ENCODE measurements at regions not wholly inside any gene's neighbourhood (a gene's known extent, or its start where the extent isn't known, plus 50 kb on each side); places are given as distances from the start of the nearest gene placed in this dataset.

DNA sequence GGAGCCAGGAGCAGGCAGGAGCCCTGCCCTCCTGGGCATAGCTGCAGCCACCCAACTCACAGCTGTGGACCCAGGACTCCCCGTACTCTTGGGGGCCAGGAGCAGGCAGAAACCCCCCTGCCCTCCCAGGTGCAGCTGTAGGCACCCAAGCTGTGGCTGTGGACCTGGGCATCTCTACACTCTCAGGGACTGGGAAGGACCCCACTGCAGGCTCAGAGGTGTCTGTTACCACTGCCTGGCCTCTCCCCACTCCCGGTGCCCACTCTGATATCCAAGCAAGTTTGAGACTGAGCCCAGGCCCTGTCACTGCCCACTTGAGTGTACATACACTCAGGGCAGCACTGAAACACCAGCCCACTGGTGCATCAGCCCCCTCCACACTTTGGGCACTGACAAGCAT lies 193.5 kb upstream of the MANEA start:
- H3K14ac ChIP-seq (ENCODE audit: low read length in 2 of 2): no peak overlapping the region
- no peaks in the 10 kb centered on the region for H3K27me3 ChIP-seq (ENCODE audit: control insufficient read depth in 1 of 2, insufficient read depth in 1 of 2, low read length in 2 of 2)
- no peak overlapping the region for H3K27ac ChIP-seq (ENCODE audit: low read length, poor library complexity, severe bottlenecking)
- no peak overlapping the region for H4K91ac ChIP-seq (ENCODE audit: low read length)
- H3K9ac ChIP-seq (ENCODE audit: low read length): no peak overlapping the region
- no peak overlapping the region for H2AK5ac ChIP-seq (ENCODE audit: low read length, severe bottlenecking)
- no peak overlapping the region for H3K4me2 ChIP-seq (ENCODE audit: low read length, poor library complexity, severe bottlenecking)
- no peak overlapping the region for H2BK120ac ChIP-seq (ENCODE audit: low read depth, low read length)
- WGBS: 64% methylated on average over 1 of the region's 2 CpGs
- H3K79me1 ChIP-seq (replicated peaks; ENCODE audit: low read length, poor library complexity, severe bottlenecking): no peaks in the 10 kb centered on the region
- H3K36me3 ChIP-seq (ENCODE audit: control insufficient read depth in 1 of 2, insufficient read depth in 2 of 2, low read depth in 1 of 2, low read length in 2 of 2): no peaks in the 10 kb centered on the region
- no peak overlapping the region for H2BK15ac ChIP-seq (ENCODE audit: low read depth, poor library complexity, severe bottlenecking)
- no peak overlapping the region for H2AFZ ChIP-seq (ENCODE audit: low read depth, low read length)
- no peaks in the 10 kb centered on the region for H3K4me1 ChIP-seq (ENCODE audit: control insufficient read depth, insufficient read depth, low read depth, low read length)
- H3K23ac ChIP-seq (ENCODE audit: low read length in 2 of 2): no peak overlapping the region
- H3K4me3 ChIP-seq (ENCODE audit: insufficient read depth in 1 of 2, low read depth in 1 of 2, low read length in 2 of 2): no peak overlapping the region
- no peak overlapping the region for H2BK5ac ChIP-seq (ENCODE audit: low read depth, low read length, poor library complexity, severe bottlenecking)
- no peak overlapping the region for H4K8ac ChIP-seq (ENCODE audit: low read length)
- H3K4ac ChIP-seq (ENCODE audit: low read depth in 1 of 2, low read length in 2 of 2): no peak overlapping the region
- H3K18ac ChIP-seq (ENCODE audit: low read depth in 1 of 2, low read length in 2 of 2): no peak overlapping the region
- DNase-seq: no peak
- peaks cover 2% of the 10 kb centered on the region for H3K9me3 ChIP-seq (ENCODE audit: control insufficient read depth, low read length)
- no peak overlapping the region for H2BK12ac ChIP-seq (ENCODE audit: low read length in 2 of 2)

GRCh38 chr6:95384988-95385387 lies 192.3 kb upstream of the MANEA start:
- no peaks in the 10 kb centered on the region for H3K79me1 ChIP-seq (replicated peaks; ENCODE audit: low read length, poor library complexity, severe bottlenecking)
- no peak overlapping the region for H2AK5ac ChIP-seq (ENCODE audit: low read length, severe bottlenecking)
- no peak overlapping the region for H3K14ac ChIP-seq (ENCODE audit: low read length in 2 of 2)
- H3K36me3 ChIP-seq (ENCODE audit: control insufficient read depth in 1 of 2, insufficient read depth in 2 of 2, low read depth in 1 of 2, low read length in 2 of 2): no peaks in the 10 kb centered on the region
- H3K27me3 ChIP-seq (ENCODE audit: control insufficient read depth in 1 of 2, insufficient read depth in 1 of 2, low read length in 2 of 2): no peaks in the 10 kb centered on the region
- DNase-seq: no peak
- H3K9me3 ChIP-seq (ENCODE audit: control insufficient read depth, low read length): peaks cover 1% of the 10 kb centered on the region
- H3K4me3 ChIP-seq (ENCODE audit: insufficient read depth in 1 of 2, low read depth in 1 of 2, low read length in 2 of 2): no peak overlapping the region
- H4K91ac ChIP-seq (ENCODE audit: low read length): no peak overlapping the region
- no peak overlapping the region for H2BK5ac ChIP-seq (ENCODE audit: low read depth, low read length, poor library complexity, severe bottlenecking)
- H3K4me1 ChIP-seq (ENCODE audit: control insufficient read depth, insufficient read depth, low read depth, low read length): no peaks in the 10 kb centered on the region
- no peak overlapping the region for H3K9ac ChIP-seq (ENCODE audit: low read length)
- no peak overlapping the region for H3K27ac ChIP-seq (ENCODE audit: low read length, poor library complexity, severe bottlenecking)
- no peak overlapping the region for H2BK15ac ChIP-seq (ENCODE audit: low read depth, poor library complexity, severe bottlenecking)
- no peak overlapping the region for H3K4me2 ChIP-seq (ENCODE audit: low read length, poor library complexity, severe bottlenecking)
- no peak overlapping the region for H3K23ac ChIP-seq (ENCODE audit: low read length in 2 of 2)
- 80% methylated on average over 5 of the region's 7 CpGs for WGBS
- H3K18ac ChIP-seq (ENCODE audit: low read depth in 1 of 2, low read length in 2 of 2): no peak overlapping the region
- H2BK120ac ChIP-seq (ENCODE audit: low read depth, low read length): no peak overlapping the region
- no peak overlapping the region for H4K8ac ChIP-seq (ENCODE audit: low read length)
- no peak overlapping the region for H2BK12ac ChIP-seq (ENCODE audit: low read length in 2 of 2)
- no peak overlapping the region for H2AFZ ChIP-seq (ENCODE audit: low read depth, low read length)
- H3K4ac ChIP-seq (ENCODE audit: low read depth in 1 of 2, low read length in 2 of 2): no peak overlapping the region

DNA sequence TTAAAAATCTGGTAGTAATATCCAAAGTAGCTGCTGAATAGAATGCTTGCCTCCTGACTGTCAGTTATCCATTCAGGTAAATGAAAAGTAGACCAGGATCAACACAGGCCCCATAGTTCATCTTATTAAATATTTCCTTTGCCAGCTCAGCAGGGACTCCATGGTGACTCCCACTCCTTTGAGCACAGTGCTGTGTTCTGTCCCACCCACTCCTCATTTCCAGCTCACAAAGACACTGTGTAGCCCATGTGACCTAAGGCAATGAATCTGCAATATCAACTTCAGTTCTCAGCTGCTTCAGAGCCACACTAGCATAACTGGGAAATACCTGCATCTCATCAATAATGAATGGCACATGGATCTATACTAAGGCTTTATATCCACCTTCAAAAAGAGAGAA lies 189.5 kb upstream of the MANEA start:
- H3K4me2 ChIP-seq (ENCODE audit: low read length, poor library complexity, severe bottlenecking): no peak overlapping the region
- H3K27ac ChIP-seq (ENCODE audit: low read length, poor library complexity, severe bottlenecking): no peak overlapping the region
- no peak overlapping the region for H2AK5ac ChIP-seq (ENCODE audit: low read length, severe bottlenecking)
- no peak for DNase-seq
- H2AFZ ChIP-seq (ENCODE audit: low read depth, low read length): no peak overlapping the region
- H2BK12ac ChIP-seq (ENCODE audit: low read length in 2 of 2): no peak overlapping the region
- H4K8ac ChIP-seq (ENCODE audit: low read length): no peak overlapping the region
- no peaks in the 10 kb centered on the region for H3K79me1 ChIP-seq (replicated peaks; ENCODE audit: low read length, poor library complexity, severe bottlenecking)
- H4K91ac ChIP-seq (ENCODE audit: low read length): no peak overlapping the region
- no peak overlapping the region for H3K9ac ChIP-seq (ENCODE audit: low read length)
- no peak overlapping the region for H3K18ac ChIP-seq (ENCODE audit: low read depth in 1 of 2, low read length in 2 of 2)
- H3K4me1 ChIP-seq (ENCODE audit: control insufficient read depth, insufficient read depth, low read depth, low read length): no peaks in the 10 kb centered on the region
- H3K27me3 ChIP-seq (ENCODE audit: control insufficient read depth in 1 of 2, insufficient read depth in 1 of 2, low read length in 2 of 2): no peaks in the 10 kb centered on the region
- no peak overlapping the region for H3K4ac ChIP-seq (ENCODE audit: low read depth in 1 of 2, low read length in 2 of 2)
- no peak overlapping the region for H3K4me3 ChIP-seq (ENCODE audit: insufficient read depth in 1 of 2, low read depth in 1 of 2, low read length in 2 of 2)
- H3K14ac ChIP-seq (ENCODE audit: low read length in 2 of 2): no peak overlapping the region
- H2BK5ac ChIP-seq (ENCODE audit: low read depth, low read length, poor library complexity, severe bottlenecking): no peak overlapping the region
- no peak overlapping the region for H2BK15ac ChIP-seq (ENCODE audit: low read depth, poor library complexity, severe bottlenecking)
- no peaks in the 10 kb centered on the region for H3K9me3 ChIP-seq (ENCODE audit: control insufficient read depth, low read length)
- no peak overlapping the region for H2BK120ac ChIP-seq (ENCODE audit: low read depth, low read length)
- H3K36me3 ChIP-seq (ENCODE audit: control insufficient read depth in 1 of 2, insufficient read depth in 2 of 2, low read depth in 1 of 2, low read length in 2 of 2): no peaks in the 10 kb centered on the region
- no peak overlapping the region for H3K23ac ChIP-seq (ENCODE audit: low read length in 2 of 2)

DNA sequence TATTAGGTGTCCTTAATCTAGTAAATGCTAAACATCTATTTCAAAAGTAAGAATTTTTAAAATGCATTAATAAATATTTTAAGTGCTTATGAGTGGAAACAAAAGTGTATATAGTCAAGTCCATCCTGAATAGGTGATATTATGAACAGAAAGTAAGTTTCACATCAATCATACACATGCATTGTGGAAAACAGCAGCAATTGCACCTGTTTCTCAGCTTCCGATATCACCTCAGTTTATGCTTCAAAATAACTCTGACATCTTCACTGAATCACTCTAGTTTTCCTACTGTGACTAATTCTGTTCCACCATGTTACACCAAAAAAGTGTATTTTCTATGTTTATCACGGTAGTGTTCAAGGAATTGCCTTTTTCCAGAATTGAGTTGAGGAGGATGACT lies 172.6 kb upstream of the MANEA start:
- no peaks in the 10 kb centered on the region for H3K27me3 ChIP-seq (ENCODE audit: control insufficient read depth in 1 of 2, insufficient read depth in 1 of 2, low read length in 2 of 2)
- H2BK15ac ChIP-seq (ENCODE audit: low read depth, poor library complexity, severe bottlenecking): no peak overlapping the region
- H2AFZ ChIP-seq (ENCODE audit: low read depth, low read length): no peak overlapping the region
- H2BK5ac ChIP-seq (ENCODE audit: low read depth, low read length, poor library complexity, severe bottlenecking): no peak overlapping the region
- H2AK5ac ChIP-seq (ENCODE audit: low read length, severe bottlenecking): no peak overlapping the region
- no peak overlapping the region for H3K27ac ChIP-seq (ENCODE audit: low read length, poor library complexity, severe bottlenecking)
- no peak overlapping the region for H3K9ac ChIP-seq (ENCODE audit: low read length)
- no peak overlapping the region for H3K4me3 ChIP-seq (ENCODE audit: insufficient read depth in 1 of 2, low read depth in 1 of 2, low read length in 2 of 2)
- DNase-seq: no peak
- no peaks in the 10 kb centered on the region for H3K4me1 ChIP-seq (ENCODE audit: control insufficient read depth, insufficient read depth, low read depth, low read length)
- no peaks in the 10 kb centered on the region for H3K79me1 ChIP-seq (replicated peaks; ENCODE audit: low read length, poor library complexity, severe bottlenecking)
- no peak overlapping the region for H4K91ac ChIP-seq (ENCODE audit: low read length)
- H3K9me3 ChIP-seq (ENCODE audit: control insufficient read depth, low read length): no peaks in the 10 kb centered on the region
- no peak overlapping the region for H3K23ac ChIP-seq (ENCODE audit: low read length in 2 of 2)
- no peak overlapping the region for H3K4ac ChIP-seq (ENCODE audit: low read depth in 1 of 2, low read length in 2 of 2)
- H3K4me2 ChIP-seq (ENCODE audit: low read length, poor library complexity, severe bottlenecking): no peak overlapping the region
- no peaks in the 10 kb centered on the region for H3K36me3 ChIP-seq (ENCODE audit: control insufficient read depth in 1 of 2, insufficient read depth in 2 of 2, low read depth in 1 of 2, low read length in 2 of 2)
- no peak overlapping the region for H2BK12ac ChIP-seq (ENCODE audit: low read length in 2 of 2)
- H3K14ac ChIP-seq (ENCODE audit: low read length in 2 of 2): no peak overlapping the region
- H2BK120ac ChIP-seq (ENCODE audit: low read depth, low read length): no peak overlapping the region
- WGBS: 90% methylated on average over 2 of the region's 2 CpGs
- no peak overlapping the region for H3K18ac ChIP-seq (ENCODE audit: low read depth in 1 of 2, low read length in 2 of 2)
- no peak overlapping the region for H4K8ac ChIP-seq (ENCODE audit: low read length)

Data from mesenchymal stem cell (in vitro differentiated cells and primary cell).